WTC11 (cell line): ENCODE measurements at regions not wholly inside any gene's neighbourhood (a gene's known extent, or its start where the extent isn't known, plus 50 kb on each side); places are given as distances from the start of the nearest gene placed in this dataset.

Experiments
- CTCF ChIP-seq: fragments of 200-600 bp; IDR thresholded peaks from 2 replicates; pipeline ENCODE4 v1.8.0; 2022; ENCODE audit warnings: antibody characterized with exemption
- GRHL2 ChIP-seq: fragments of 250-450 bp; sonication (Bioruptor Pico); IDR thresholded peaks from 2 replicates; pipeline ENCODE4 v1.8.0; 2022; ENCODE audit warnings: mild to moderate bottlenecking, moderate library complexity; ENCODE audit not compliant: insufficient replicate concordance, severe bottlenecking
- HMGXB4 ChIP-seq: sonication (generic); formaldehyde crosslinking; IDR thresholded peaks from 2 replicates; pipeline ENCODE4 v1.8.1; 2023; ENCODE audit warnings: mild to moderate bottlenecking, moderate library complexity, missing genetic modification reagents
- JUN ChIP-seq: sonication (generic); formaldehyde crosslinking; IDR thresholded peaks from 2 replicates; pipeline ENCODE4 v1.8.0; 2023; ENCODE audit warnings: mild to moderate bottlenecking, missing genetic modification reagents
- SP1 ChIP-seq: sonication (generic); formaldehyde crosslinking; conservative IDR thresholded peaks from 2 replicates; pipeline ENCODE4 v1.8.1; 2022; ENCODE audit warnings: missing genetic modification reagents
- TF ChIP-seq, protein P1 (sequence below): sonication (generic); formaldehyde crosslinking; IDR thresholded peaks from 2 replicates; pipeline ENCODE4 v1.8.1; 2023; ENCODE audit warnings: mild to moderate bottlenecking, missing genetic modification reagents, borderline replicate concordance
- TF ChIP-seq, protein P2 (sequence below): sonication (generic); formaldehyde crosslinking; IDR thresholded peaks from 2 replicates; pipeline ENCODE4 v1.8.0; 2022; ENCODE audit warnings: mild to moderate bottlenecking, missing genetic modification reagents

DNA sequence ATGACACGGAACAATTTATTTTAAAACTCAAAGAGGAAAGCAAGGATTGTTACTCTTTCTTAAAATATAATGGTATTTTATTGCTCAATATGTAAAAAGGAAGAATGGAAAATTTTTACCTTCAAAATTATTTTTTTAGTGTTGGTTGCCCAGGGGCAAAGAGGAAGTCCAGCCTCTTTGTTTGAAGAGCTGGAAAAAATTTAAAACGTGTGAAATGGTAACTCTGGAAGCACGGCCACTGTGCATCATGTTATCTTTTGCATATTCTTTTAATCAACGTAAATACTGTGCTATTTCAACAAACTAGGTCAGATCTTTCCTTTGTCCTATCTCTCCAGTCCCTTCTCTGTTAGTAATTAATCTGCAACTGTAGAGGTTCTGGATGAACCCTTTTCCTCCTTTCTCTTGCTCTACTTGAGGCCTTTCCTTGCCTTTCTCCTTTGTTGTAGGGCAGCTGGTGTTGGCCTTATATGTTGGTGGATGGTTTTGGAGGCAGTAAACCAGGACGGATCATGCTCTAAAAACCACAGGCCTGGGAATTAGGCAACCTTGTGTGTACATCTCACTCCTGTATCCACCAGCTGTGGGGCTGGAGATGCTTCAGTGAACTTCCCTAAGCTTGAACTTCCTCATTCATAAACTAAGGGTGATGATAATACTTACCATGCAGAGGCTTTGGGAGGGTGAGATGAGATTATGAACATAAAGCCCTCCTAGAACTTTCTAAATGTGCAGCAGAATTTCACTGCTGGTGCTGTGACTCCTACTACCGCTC is 143.3 kb downstream of the PRL start:
- TF ChIP-seq, protein P1, sequence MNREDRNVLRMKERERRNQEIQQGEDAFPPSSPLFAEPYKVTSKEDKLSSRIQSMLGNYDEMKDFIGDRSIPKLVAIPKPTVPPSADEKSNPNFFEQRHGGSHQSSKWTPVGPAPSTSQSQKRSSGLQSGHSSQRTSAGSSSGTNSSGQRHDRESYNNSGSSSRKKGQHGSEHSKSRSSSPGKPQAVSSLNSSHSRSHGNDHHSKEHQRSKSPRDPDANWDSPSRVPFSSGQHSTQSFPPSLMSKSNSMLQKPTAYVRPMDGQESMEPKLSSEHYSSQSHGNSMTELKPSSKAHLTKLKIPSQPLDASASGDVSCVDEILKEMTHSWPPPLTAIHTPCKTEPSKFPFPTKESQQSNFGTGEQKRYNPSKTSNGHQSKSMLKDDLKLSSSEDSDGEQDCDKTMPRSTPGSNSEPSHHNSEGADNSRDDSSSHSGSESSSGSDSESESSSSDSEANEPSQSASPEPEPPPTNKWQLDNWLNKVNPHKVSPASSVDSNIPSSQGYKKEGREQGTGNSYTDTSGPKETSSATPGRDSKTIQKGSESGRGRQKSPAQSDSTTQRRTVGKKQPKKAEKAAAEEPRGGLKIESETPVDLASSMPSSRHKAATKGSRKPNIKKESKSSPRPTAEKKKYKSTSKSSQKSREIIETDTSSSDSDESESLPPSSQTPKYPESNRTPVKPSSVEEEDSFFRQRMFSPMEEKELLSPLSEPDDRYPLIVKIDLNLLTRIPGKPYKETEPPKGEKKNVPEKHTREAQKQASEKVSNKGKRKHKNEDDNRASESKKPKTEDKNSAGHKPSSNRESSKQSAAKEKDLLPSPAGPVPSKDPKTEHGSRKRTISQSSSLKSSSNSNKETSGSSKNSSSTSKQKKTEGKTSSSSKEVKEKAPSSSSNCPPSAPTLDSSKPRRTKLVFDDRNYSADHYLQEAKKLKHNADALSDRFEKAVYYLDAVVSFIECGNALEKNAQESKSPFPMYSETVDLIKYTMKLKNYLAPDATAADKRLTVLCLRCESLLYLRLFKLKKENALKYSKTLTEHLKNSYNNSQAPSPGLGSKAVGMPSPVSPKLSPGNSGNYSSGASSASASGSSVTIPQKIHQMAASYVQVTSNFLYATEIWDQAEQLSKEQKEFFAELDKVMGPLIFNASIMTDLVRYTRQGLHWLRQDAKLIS (CRISPR knock-in tag): no peak
- no peak for TF ChIP-seq CTCF
- TF ChIP-seq, protein P2, sequence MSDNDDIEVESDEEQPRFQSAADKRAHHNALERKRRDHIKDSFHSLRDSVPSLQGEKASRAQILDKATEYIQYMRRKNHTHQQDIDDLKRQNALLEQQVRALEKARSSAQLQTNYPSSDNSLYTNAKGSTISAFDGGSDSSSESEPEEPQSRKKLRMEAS (CRISPR knock-in tag): no peak
- TF ChIP-seq SP1 (CRISPR knock-in tag): no peak
- no peak for TF ChIP-seq HMGXB4 (CRISPR knock-in tag)
- no peak for TF ChIP-seq JUN
- no peak for TF ChIP-seq GRHL2 (CRISPR knock-in tag)
